PC-3 (cell line): ENCODE measurements at regions not wholly inside any gene's neighbourhood (a gene's known extent, or its start where the extent isn't known, plus 50 kb on each side); places are given as distances from the start of the nearest gene placed in this dataset.
"Not testable (repeated sequence)": the region's sequence is repeated elsewhere in the genome, so short reads cannot be mapped to it uniquely, and the experiment has no call there.

Experiments
- EZH2 ChIP-seq: fragments of 300-600 bp; sonication (generic); IDR thresholded peaks from one replicate; pipeline ENCODE4 v1.6.1; 2017; ENCODE audit warnings: antibody characterized with exemption, mild to moderate bottlenecking, low read length; ENCODE audit not compliant: unreplicated experiment
- EZH2phosphoT487 ChIP-seq: fragments of 300-600 bp; sonication (generic); IDR thresholded peaks from 2 replicates; pipeline ENCODE4 v1.6.1; 2018; ENCODE audit warnings: mild to moderate bottlenecking, antibody characterized with exemption, low read length, borderline replicate concordance
- TF ChIP-seq, protein P1 (sequence below): fragments of 300-600 bp; sonication (generic); conservative IDR thresholded peaks from 2 replicates; pipeline ENCODE4 v1.5.1; 2017; ENCODE audit warnings: antibody characterized with exemption, low read depth, mild to moderate bottlenecking, low read length

DNA sequence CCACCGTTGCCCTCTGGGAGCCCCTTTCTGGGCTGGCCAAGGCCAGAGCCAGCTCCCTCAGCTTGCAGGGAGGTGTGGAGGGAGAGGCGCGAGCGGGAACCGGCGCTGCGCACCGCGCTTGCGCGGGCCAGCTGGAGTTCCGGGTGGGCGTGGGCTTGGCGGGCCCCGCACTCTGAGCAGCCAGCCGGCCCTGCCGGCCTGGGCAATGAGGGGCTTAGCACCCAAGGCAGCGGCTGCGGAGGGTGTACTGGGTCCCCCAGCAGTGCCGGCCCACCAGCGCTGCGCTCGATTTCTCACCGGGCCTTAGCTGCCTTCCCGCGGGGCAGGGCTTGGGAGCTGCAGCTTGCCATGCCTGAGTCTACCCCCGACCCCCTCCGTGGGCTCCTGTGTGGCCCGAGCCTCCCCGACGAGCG lies 177.7 kb upstream of the FIGN start:
- not testable (repeated sequence) for TF ChIP-seq EZH2, EZH2phosphoT487
- TF ChIP-seq, protein P1, sequence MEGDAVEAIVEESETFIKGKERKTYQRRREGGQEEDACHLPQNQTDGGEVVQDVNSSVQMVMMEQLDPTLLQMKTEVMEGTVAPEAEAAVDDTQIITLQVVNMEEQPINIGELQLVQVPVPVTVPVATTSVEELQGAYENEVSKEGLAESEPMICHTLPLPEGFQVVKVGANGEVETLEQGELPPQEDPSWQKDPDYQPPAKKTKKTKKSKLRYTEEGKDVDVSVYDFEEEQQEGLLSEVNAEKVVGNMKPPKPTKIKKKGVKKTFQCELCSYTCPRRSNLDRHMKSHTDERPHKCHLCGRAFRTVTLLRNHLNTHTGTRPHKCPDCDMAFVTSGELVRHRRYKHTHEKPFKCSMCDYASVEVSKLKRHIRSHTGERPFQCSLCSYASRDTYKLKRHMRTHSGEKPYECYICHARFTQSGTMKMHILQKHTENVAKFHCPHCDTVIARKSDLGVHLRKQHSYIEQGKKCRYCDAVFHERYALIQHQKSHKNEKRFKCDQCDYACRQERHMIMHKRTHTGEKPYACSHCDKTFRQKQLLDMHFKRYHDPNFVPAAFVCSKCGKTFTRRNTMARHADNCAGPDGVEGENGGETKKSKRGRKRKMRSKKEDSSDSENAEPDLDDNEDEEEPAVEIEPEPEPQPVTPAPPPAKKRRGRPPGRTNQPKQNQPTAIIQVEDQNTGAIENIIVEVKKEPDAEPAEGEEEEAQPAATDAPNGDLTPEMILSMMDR: not testable (repeated sequence)
